ENCODE measurements at regions not wholly inside any gene's neighbourhood (a gene's known extent, or its start where the extent isn't known, plus 50 kb on each side); places are given as distances from the start of the nearest gene placed in this dataset.

DNA sequence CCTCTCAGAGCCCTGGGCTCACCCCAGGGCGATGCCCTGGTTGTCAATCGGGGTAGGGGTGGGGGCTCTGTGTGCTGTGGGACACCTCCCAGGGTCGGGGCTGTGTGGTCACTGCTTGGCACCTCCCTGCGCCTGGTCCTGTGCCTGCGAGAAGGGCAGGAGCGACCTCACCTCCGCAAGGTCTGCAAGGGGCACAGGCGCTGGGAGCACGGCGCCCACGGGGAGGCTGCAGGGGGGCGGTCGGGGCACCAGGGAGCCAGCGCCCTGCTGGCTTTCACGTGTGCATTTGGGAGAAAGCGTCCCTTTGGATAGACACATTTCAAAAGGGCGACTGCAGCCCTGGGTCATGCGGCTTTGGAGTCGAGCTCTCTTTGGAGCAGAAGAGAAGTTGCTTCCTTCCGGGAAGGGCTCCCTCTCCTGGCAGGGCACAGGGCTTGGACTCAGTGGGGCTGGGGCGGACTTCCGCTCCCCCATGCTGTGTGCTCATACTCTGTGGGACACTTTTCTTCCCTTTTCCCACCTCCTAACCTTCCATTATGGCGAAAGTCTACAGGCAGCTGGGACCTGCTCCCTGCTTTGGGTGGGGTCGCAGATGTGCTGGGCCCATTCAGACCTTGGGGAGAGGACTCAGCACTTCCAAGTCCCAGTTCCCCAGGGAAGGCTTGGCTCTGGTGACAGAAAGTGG, 52.9 kb upstream of the SLC28A3 start:
- Histone ChIP-seq H3K27me3 (ENCODE audit: control insufficient read depth, insufficient read depth, low read length) (no peaks in the 10 kb centered on the region), H3K27ac (ENCODE audit: low read length) (no peak overlapping the region), H3K4me1 (ENCODE audit: control insufficient read depth, insufficient read depth, low read length) (no peaks in the 10 kb centered on the region), H3K4me3 (ENCODE audit: low read length) (no peak overlapping the region), H3K36me3 (ENCODE audit: control insufficient read depth, insufficient read depth, low read length) (no peaks in the 10 kb centered on the region), H3K9me3 (replicated peaks; ENCODE audit: control insufficient read depth, low read depth, low read length) (no peaks in the 10 kb centered on the region)
- WGBS (ENCODE audit: insufficient coverage), result 94% methylated on average over 21 of the region's 24 CpGs
- no peak for DNase-seq

DNA sequence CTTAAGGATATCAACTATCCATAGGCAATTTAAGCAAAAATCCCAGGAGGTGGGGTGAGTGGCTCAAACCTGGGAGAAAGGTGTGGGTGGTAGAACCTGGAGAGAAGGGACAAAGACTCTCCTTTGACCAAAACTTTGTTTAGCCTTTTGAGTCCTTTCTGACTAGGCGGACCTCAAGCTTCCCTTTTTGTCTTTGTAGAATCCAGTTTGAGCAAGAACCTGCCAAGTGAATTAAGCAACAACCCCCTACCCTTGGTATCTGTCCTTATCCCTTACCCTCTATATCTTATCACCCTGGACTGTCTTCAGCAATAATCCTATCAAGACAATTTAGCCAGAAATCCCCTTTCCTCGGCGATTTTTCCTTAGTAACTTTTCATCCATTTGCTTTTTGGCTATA, 53.5 kb upstream of the SLC28A3 start:
- no peaks in the 10 kb centered on the region for H3K9me3 ChIP-seq (replicated peaks; ENCODE audit: control insufficient read depth, low read depth, low read length)
- no peaks in the 10 kb centered on the region for H3K4me1 ChIP-seq (ENCODE audit: control insufficient read depth, insufficient read depth, low read length)
- no peaks in the 10 kb centered on the region for H3K36me3 ChIP-seq (ENCODE audit: control insufficient read depth, insufficient read depth, low read length)
- 91% methylated on average over 3 of the region's 3 CpGs for WGBS (ENCODE audit: insufficient coverage)
- no peak overlapping the region for H3K4me3 ChIP-seq (ENCODE audit: low read length)
- H3K27me3 ChIP-seq (ENCODE audit: control insufficient read depth, insufficient read depth, low read length), result no peaks in the 10 kb centered on the region
- DNase-seq, result no peak
- H3K27ac ChIP-seq (ENCODE audit: low read length), result no peak overlapping the region

DNA sequence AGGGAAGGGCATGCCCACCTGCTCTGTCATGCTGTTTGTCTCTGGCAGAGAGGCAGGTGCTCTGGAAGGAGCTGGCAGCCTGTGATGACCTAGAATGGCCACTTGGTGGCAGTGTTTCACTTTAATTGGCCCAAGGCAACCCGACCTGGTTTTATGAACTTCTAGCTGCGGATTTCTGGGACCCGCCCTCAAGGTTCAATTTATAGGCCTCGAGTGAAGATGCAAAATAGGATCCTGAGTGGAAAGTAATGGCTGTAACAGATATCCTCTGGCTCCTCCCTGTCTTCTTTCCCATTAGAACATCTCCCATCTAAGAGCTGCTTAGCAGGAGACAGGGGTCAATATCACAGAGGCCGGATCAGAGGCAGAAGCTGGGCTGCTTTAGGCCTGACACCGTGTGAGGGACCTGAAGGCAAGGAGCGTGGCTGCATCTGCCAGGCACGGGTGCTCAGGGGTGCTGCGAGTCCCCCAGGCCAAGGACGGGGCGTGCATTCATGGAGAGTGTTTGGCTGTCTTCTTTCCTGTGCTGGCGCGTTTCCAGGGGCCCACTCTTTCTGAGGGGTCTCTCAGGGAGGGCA, 56.7 kb upstream of the SLC28A3 start:
- H3K4me3 ChIP-seq (ENCODE audit: low read length), result no peak overlapping the region
- DNase-seq, result peak; percentile 83
- H3K27me3 ChIP-seq (ENCODE audit: control insufficient read depth, insufficient read depth, low read length), result no peaks in the 10 kb centered on the region
- 27% methylated on average over 11 of the region's 13 CpGs for WGBS (ENCODE audit: insufficient coverage)
- H3K27ac ChIP-seq (ENCODE audit: low read length), result no peak overlapping the region
- no peaks in the 10 kb centered on the region for H3K4me1 ChIP-seq (ENCODE audit: control insufficient read depth, insufficient read depth, low read length)
- H3K36me3 ChIP-seq (ENCODE audit: control insufficient read depth, insufficient read depth, low read length), result no peaks in the 10 kb centered on the region
- H3K9me3 ChIP-seq (replicated peaks; ENCODE audit: control insufficient read depth, low read depth, low read length), result no peaks in the 10 kb centered on the region

DNA sequence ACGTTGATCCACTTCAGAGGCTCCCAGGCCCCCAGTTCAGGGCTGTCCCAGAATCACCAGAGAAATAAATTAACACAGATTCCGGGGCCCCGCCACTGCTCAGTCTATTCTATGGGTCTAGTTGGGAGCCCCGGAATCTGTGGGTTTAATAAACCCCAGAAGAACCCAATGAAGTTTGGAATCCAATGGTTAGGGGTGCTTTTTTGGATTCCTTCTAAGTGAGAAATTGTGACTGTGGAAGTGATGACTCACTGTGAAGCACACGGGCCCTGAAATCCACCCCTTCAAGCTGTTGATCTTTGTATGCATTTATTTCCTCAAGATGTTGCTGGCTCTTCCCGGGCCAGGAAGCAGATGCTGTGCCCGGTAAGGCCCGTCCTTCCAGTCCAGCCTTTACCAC, 57.3 kb upstream of the SLC28A3 start:
- no peak overlapping the region for H3K4me3 ChIP-seq (ENCODE audit: low read length)
- H3K27me3 ChIP-seq (ENCODE audit: control insufficient read depth, insufficient read depth, low read length), result no peaks in the 10 kb centered on the region
- 93% methylated on average over 2 of the region's 8 CpGs for WGBS (ENCODE audit: insufficient coverage)
- H3K4me1 ChIP-seq (ENCODE audit: control insufficient read depth, insufficient read depth, low read length), result no peaks in the 10 kb centered on the region
- no peak overlapping the region for H3K27ac ChIP-seq (ENCODE audit: low read length)
- no peak for DNase-seq
- H3K36me3 ChIP-seq (ENCODE audit: control insufficient read depth, insufficient read depth, low read length), result no peaks in the 10 kb centered on the region
- no peaks in the 10 kb centered on the region for H3K9me3 ChIP-seq (replicated peaks; ENCODE audit: control insufficient read depth, low read depth, low read length)

DNA sequence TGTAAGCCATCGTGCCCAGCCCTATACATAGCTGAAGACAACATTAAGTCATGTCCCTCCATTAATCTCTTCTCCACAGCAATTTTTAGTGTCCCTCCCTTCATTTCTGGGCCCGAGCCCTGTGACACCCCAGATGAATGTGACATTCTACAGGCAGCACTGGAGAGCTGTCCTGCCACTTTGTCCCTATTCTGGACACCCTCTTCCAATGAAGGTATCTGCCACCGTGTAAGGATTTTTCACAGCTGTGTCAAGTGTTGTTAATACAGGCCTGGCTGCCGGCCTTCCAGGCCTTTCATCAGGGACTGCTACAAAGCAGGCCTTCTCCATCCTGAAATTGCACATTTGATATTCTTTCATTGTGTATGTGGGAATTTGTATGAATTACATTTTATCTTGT, 62.0 kb upstream of the SLC28A3 start:
- no peaks in the 10 kb centered on the region for H3K36me3 ChIP-seq (ENCODE audit: control insufficient read depth, insufficient read depth, low read length)
- DNase-seq, result no peak
- 83% methylated on average over 2 of the region's 4 CpGs for WGBS (ENCODE audit: insufficient coverage)

DNA sequence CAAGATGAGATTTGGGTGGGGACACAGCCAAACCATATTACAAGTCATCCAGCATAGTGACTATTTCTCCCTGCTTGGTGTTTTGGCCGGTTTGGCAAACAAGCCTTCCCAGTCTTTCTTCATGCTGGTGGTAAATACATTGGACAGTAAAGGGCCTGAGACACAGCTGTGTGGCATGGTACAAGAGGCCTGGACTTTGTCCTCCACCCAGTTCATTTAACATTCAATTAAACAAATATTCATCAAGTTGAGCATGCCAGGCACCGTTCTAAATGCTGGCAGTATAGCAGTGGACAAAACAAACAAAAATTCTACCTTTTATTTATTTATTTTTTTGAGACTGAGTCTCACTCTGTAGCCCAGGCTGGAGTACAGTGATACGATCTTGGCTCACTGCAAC, 62.7 kb upstream of the SLC28A3 start:
- Histone ChIP-seq H3K27ac (ENCODE audit: low read length) (no peak overlapping the region), H3K9me3 (replicated peaks; ENCODE audit: control insufficient read depth, low read depth, low read length) (no peaks in the 10 kb centered on the region), H3K4me1 (ENCODE audit: control insufficient read depth, insufficient read depth, low read length) (no peaks in the 10 kb centered on the region), H3K4me3 (ENCODE audit: low read length) (no peak overlapping the region), H3K27me3 (ENCODE audit: control insufficient read depth, insufficient read depth, low read length) (no peaks in the 10 kb centered on the region), H3K36me3 (ENCODE audit: control insufficient read depth, insufficient read depth, low read length) (no peaks in the 10 kb centered on the region)
- WGBS (ENCODE audit: insufficient coverage), result no CpG with 5 or more reads among the region's 3 CpGs
- DNase-seq, result no peak

More for the DNA sequence above, 62.0 kb upstream of the SLC28A3 start:
- Histone ChIP-seq H3K9me3 (replicated peaks; ENCODE audit: control insufficient read depth, low read depth, low read length) (no peaks in the 10 kb centered on the region), H3K27me3 (ENCODE audit: control insufficient read depth, insufficient read depth, low read length) (no peaks in the 10 kb centered on the region), H3K4me1 (ENCODE audit: control insufficient read depth, insufficient read depth, low read length) (no peaks in the 10 kb centered on the region), H3K27ac (ENCODE audit: low read length) (no peak overlapping the region), H3K4me3 (ENCODE audit: low read length) (no peak overlapping the region)

DNA sequence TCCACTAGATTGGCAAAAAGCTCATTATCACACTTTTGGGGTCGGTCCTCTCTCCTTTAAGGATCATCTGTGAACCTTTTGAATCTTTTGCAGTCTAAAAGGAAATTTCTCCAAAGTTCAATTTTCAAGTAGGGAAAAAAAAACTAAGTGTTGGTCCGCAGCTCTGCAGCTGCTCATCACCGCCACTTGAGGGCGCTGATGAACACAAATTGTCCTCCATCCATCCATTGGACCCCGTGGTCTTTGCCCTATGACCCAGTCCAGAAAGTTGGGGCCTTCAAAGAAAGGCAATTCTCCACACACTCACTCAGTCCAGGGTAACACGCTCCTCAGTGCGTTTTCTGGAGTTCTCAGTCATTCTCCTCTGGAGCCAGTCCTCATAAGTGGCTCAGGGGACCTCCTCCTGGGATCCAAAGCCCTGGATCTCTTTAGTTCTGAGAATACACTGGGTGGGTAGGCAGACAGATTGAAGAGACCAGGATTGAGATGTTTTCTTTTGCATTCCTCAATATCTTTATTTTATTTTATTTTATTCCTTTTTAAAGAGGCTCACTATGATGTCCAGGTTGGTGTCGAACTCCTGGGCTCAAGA, 63.6 kb upstream of the SLC28A3 start:
- Histone ChIP-seq H3K36me3 (ENCODE audit: control insufficient read depth, insufficient read depth, low read length) (no peaks in the 10 kb centered on the region), H3K4me3 (ENCODE audit: low read length) (no peak overlapping the region), H3K27ac (ENCODE audit: low read length) (no peak overlapping the region), H3K9me3 (replicated peaks; ENCODE audit: control insufficient read depth, low read depth, low read length) (no peaks in the 10 kb centered on the region), H3K27me3 (ENCODE audit: control insufficient read depth, insufficient read depth, low read length) (no peaks in the 10 kb centered on the region), H3K4me1 (ENCODE audit: control insufficient read depth, insufficient read depth, low read length) (no peaks in the 10 kb centered on the region)
- 8% methylated on average over 4 of the region's 8 CpGs for WGBS (ENCODE audit: insufficient coverage)
- no peak for DNase-seq

DNA sequence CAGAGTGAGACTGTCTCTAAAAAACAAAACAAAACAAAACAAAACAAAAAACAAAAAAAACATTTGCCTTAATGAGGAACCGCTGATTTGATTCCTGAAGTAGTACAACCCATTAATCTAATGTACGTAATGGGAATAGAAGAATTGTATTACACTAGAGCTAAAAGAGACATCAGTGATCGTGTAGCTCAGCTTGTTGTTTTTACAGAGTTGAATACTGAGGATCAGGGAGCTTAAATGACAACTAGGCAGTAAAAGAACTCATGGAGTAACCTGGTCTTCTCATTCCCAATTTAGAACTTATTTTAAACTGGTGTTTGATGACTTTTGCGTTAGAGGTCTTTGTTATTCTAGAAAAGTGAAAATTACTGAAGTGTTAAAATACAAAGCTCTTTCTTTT, 65.1 kb upstream of the SLC28A3 start:
- DNase-seq, result no peak
- no CpG with 5 or more reads among the region's 4 CpGs for WGBS (ENCODE audit: insufficient coverage)
- Histone ChIP-seq H3K4me3 (ENCODE audit: low read length) (no peak overlapping the region), H3K9me3 (replicated peaks; ENCODE audit: control insufficient read depth, low read depth, low read length) (no peaks in the 10 kb centered on the region), H3K27ac (ENCODE audit: low read length) (no peak overlapping the region), H3K36me3 (ENCODE audit: control insufficient read depth, insufficient read depth, low read length) (no peaks in the 10 kb centered on the region), H3K27me3 (ENCODE audit: control insufficient read depth, insufficient read depth, low read length) (no peaks in the 10 kb centered on the region), H3K4me1 (ENCODE audit: control insufficient read depth, insufficient read depth, low read length) (no peaks in the 10 kb centered on the region)

DNA sequence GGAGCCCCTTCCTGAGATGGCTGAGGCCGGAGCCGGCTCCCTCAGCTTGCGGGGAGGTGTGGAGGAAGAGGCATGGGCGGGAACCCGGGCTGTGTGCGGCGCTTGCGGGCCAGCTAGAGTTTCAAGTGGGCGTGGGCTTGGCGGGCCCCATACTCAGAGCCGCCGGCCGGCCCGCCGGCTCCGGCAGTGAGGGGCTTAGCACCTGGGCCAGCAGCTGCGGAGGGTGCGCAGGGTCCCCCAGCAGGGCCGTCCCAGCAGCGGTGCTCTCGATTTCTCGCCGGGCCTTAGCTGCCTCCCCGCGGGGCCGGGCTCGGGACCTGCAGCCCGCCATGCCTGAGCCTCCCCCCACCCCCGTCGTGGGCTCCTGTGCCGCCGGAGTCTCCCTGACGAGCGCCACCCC, 67.9 kb upstream of the SLC28A3 start:
- H3K27me3 ChIP-seq (ENCODE audit: control insufficient read depth, insufficient read depth, low read length), result no peaks in the 10 kb centered on the region
- no peak for DNase-seq
- WGBS (ENCODE audit: insufficient coverage), result 98% methylated on average over 27 of the region's 34 CpGs
- no peak overlapping the region for H3K27ac ChIP-seq (ENCODE audit: low read length)
- H3K9me3 ChIP-seq (replicated peaks; ENCODE audit: control insufficient read depth, low read depth, low read length), result no peaks in the 10 kb centered on the region
- no peaks in the 10 kb centered on the region for H3K4me1 ChIP-seq (ENCODE audit: control insufficient read depth, insufficient read depth, low read length)
- no peak overlapping the region for H3K4me3 ChIP-seq (ENCODE audit: low read length)
- H3K36me3 ChIP-seq (ENCODE audit: control insufficient read depth, insufficient read depth, low read length), result no peaks in the 10 kb centered on the region

DNA sequence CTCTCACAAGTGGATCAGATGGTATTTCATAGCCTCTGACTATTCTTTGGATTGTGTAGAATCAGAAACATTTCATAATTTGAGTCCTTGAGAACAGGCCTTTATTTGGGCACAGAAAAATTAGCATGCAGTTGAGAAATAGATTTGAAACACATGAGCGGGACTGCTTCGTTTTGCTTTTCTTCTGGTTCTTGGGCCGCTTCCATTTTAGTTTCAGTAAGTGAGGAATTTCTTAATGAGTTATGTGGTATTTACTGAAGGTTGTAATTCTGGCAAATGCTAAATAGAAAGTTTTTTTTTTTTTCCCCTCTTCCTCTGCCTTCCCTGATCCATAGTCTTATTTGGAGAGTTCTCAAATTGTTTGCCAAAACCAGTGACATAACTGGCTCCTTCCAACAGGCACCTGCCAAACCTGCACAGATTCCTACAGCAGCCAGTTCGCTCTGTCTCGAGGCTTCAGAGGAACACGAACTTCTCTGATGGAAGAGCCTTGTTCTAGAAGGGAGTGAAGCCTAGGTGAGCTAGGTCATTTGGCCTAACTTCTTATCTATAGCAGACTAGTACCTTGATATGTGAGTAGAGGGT, 71.2 kb upstream of the SLC28A3 start:
- WGBS (ENCODE audit: insufficient coverage), result 38% methylated on average over 3 of the region's 6 CpGs
- H3K4me1 ChIP-seq (ENCODE audit: control insufficient read depth, insufficient read depth, low read length), result no peaks in the 10 kb centered on the region
- no peaks in the 10 kb centered on the region for H3K27me3 ChIP-seq (ENCODE audit: control insufficient read depth, insufficient read depth, low read length)
- H3K27ac ChIP-seq (ENCODE audit: low read length), result no peak overlapping the region
- H3K36me3 ChIP-seq (ENCODE audit: control insufficient read depth, insufficient read depth, low read length), result no peaks in the 10 kb centered on the region
- DNase-seq, result no peak
- no peak overlapping the region for H3K4me3 ChIP-seq (ENCODE audit: low read length)
- no peaks in the 10 kb centered on the region for H3K9me3 ChIP-seq (replicated peaks; ENCODE audit: control insufficient read depth, low read depth, low read length)

Measured in muscle of leg (tissue), 3 donors.